ENCODE measurements at regions not wholly inside any gene's neighbourhood (a gene's known extent, or its start where the extent isn't known, plus 50 kb on each side); places are given as distances from the start of the nearest gene placed in this dataset.

- no peak overlapping the region for H3K27ac Mint-ChIP-seq
- peak; percentile 75 for DNase-seq
- no peaks in the 10 kb centered on the region for H3K27me3 Mint-ChIP-seq
- ChIA-PET CTCF (interaction anchor here (0.7 to 1.6 kb wide), 10 partner anchors 8 to 1039 kb away, joined by 3 to 7 read pairs (median 3); no protein-coding TSS in a partner anchor), POLR2A (no interaction called here)
- peaks cover 2% of the 10 kb centered on the region for H3K4me1 Mint-ChIP-seq
- no peaks in the 10 kb centered on the region for H3K36me3 Mint-ChIP-seq (ENCODE audit: low read depth)
- no peak overlapping the region for H3K4me3 Mint-ChIP-seq
- H3K9me3 Mint-ChIP-seq = no peaks in the 10 kb centered on the region
Observed at GRCh38 chr1:30379684-30380624, 343.4 kb downstream of the MATN1 start.

- ChIA-PET POLR2A (no interaction called here), CTCF (interaction anchor here (1.6 kb wide), 1 partner anchor 9 kb away, joined by 4 read pairs; no protein-coding TSS in a partner anchor)
- Mint-ChIP-seq H3K36me3 (ENCODE audit: low read depth) (no peaks in the 10 kb centered on the region), H3K27ac (no peak overlapping the region), H3K27me3 (no peaks in the 10 kb centered on the region), H3K4me1 (peaks cover 2% of the 10 kb centered on the region), H3K9me3 (no peaks in the 10 kb centered on the region), H3K4me3 (no peak overlapping the region)
- no peak for DNase-seq
Observed at GRCh38 chr1:30378991-30379581, 344.3 kb downstream of the MATN1 start.

- Mint-ChIP-seq H3K4me3 (no peak overlapping the region), H3K9me3 (no peaks in the 10 kb centered on the region), H3K27ac (no peak overlapping the region), H3K27me3 (no peaks in the 10 kb centered on the region), H3K36me3 (ENCODE audit: low read depth) (no peaks in the 10 kb centered on the region), H3K4me1 (peaks cover 2% of the 10 kb centered on the region)
- CTCF ChIA-PET = no interaction called here
- no peak for DNase-seq
- POLR2A ChIA-PET = no interaction called here
Observed at GRCh38 chr1:30378003-30378596, 345.3 kb downstream of the MATN1 start.

GRCh38 chr1:30377230-30378002, 346.0 kb downstream of the MATN1 start:
- CTCF ChIA-PET = no interaction called here
- no peak overlapping the region for H3K27ac Mint-ChIP-seq
- DNase-seq = no peak

GRCh38 chr1:30376054-30376697, 347.2 kb downstream of the MATN1 start:
- H3K4me3 Mint-ChIP-seq = no peak overlapping the region
- H3K9me3 Mint-ChIP-seq = no peaks in the 10 kb centered on the region
- no peak overlapping the region for H3K27ac Mint-ChIP-seq
- no peak for DNase-seq
- H3K27me3 Mint-ChIP-seq = no peaks in the 10 kb centered on the region
- CTCF ChIA-PET = no interaction called here
- H3K4me1 Mint-ChIP-seq = peaks cover 2% of the 10 kb centered on the region
- POLR2A ChIA-PET = no interaction called here
- H3K36me3 Mint-ChIP-seq (ENCODE audit: low read depth) = no peaks in the 10 kb centered on the region

More at GRCh38 chr1:30377230-30378002, 346.0 kb downstream of the MATN1 start:
- Mint-ChIP-seq H3K4me3 (no peak overlapping the region), H3K27me3 (no peaks in the 10 kb centered on the region), H3K36me3 (ENCODE audit: low read depth) (no peaks in the 10 kb centered on the region), H3K4me1 (peaks cover 2% of the 10 kb centered on the region), H3K9me3 (no peaks in the 10 kb centered on the region)
- POLR2A ChIA-PET = no interaction called here

- Mint-ChIP-seq H3K27me3 (no peaks in the 10 kb centered on the region), H3K27ac (no peak overlapping the region), H3K4me3 (no peak overlapping the region), H3K9me3 (no peaks in the 10 kb centered on the region), H3K4me1 (no peaks in the 10 kb centered on the region), H3K36me3 (ENCODE audit: low read depth) (no peaks in the 10 kb centered on the region)
- POLR2A ChIA-PET = no interaction called here
- CTCF ChIA-PET = no interaction called here
- no peak for DNase-seq
Observed at GRCh38 chr1:30375156-30375555, 348.2 kb downstream of the MATN1 start.

GRCh38 chr1:30374400-30375070, 348.9 kb downstream of the MATN1 start:
- POLR2A ChIA-PET = no interaction called here

GRCh38 chr1:30373471-30374399, 349.6 kb downstream of the MATN1 start:
- no peak for DNase-seq
- H3K4me3 Mint-ChIP-seq = no peak overlapping the region
- CTCF ChIA-PET = no interaction called here
- no peak overlapping the region for H3K27ac Mint-ChIP-seq
- H3K4me1 Mint-ChIP-seq = no peaks in the 10 kb centered on the region
- no peaks in the 10 kb centered on the region for H3K36me3 Mint-ChIP-seq (ENCODE audit: low read depth)
- H3K9me3 Mint-ChIP-seq = no peaks in the 10 kb centered on the region
- POLR2A ChIA-PET = no interaction called here
- H3K27me3 Mint-ChIP-seq = no peaks in the 10 kb centered on the region

More at GRCh38 chr1:30374400-30375070, 348.9 kb downstream of the MATN1 start:
- Mint-ChIP-seq H3K36me3 (ENCODE audit: low read depth) (no peaks in the 10 kb centered on the region), H3K4me1 (no peaks in the 10 kb centered on the region), H3K27me3 (no peaks in the 10 kb centered on the region), H3K9me3 (no peaks in the 10 kb centered on the region), H3K27ac (no peak overlapping the region), H3K4me3 (no peak overlapping the region)
- DNase-seq = no peak
- CTCF ChIA-PET = no interaction called here

GRCh38 chr1:30372792-30373433, 350.5 kb downstream of the MATN1 start:
- Mint-ChIP-seq H3K27me3 (no peaks in the 10 kb centered on the region), H3K4me1 (no peaks in the 10 kb centered on the region), H3K36me3 (ENCODE audit: low read depth) (no peaks in the 10 kb centered on the region), H3K9me3 (no peaks in the 10 kb centered on the region), H3K27ac (no peak overlapping the region), H3K4me3 (no peak overlapping the region)
- ChIA-PET CTCF (no interaction called here), POLR2A (no interaction called here)
- no peak for DNase-seq

GRCh38 chr1:30371888-30372791, 351.2 kb downstream of the MATN1 start:
- ChIA-PET CTCF (interaction anchor here (1.6 kb wide), 1 partner anchor 8 kb away, joined by 3 read pairs; no protein-coding TSS in a partner anchor), POLR2A (no interaction called here)
- Mint-ChIP-seq H3K27ac (no peak overlapping the region), H3K9me3 (no peaks in the 10 kb centered on the region), H3K36me3 (ENCODE audit: low read depth) (no peaks in the 10 kb centered on the region), H3K27me3 (no peaks in the 10 kb centered on the region), H3K4me3 (no peak overlapping the region), H3K4me1 (no peaks in the 10 kb centered on the region)
- no peak for DNase-seq
